GM12872 (cell line): ENCODE measurements at regions not wholly inside any gene's neighbourhood (a gene's known extent, or its start where the extent isn't known, plus 50 kb on each side); places are given as distances from the start of the nearest gene placed in this dataset.

ENCODE experiments used
- TF ChIP-seq, protein P1 (sequence below): IDR thresholded peaks from 3 replicates; pipeline ENCODE4 v1.5.1; 2011; ENCODE audit warnings: low read depth, mild to moderate bottlenecking, low read length, moderate library complexity; ENCODE audit not compliant: insufficient read depth

DNA sequence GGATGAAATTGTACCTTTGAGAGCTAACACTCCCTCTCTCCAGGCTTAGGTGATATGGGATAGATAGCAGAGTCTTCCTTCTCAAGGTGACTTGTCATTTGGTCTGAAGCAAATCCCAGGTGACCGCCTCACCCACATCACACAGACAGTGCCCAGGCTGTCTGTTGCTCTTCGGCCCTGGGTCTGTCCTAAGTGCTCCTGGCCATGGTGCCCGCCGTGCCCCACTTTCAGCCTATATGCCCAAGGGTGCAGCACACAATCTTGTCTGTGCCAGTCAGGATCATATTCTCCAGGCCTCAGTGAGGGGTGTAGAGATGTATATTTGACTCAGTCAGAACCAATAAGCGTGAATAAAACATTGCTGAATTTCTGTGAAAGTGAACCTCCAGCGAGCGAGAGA lies 326.8 kb downstream of the DYSF start:
- TF ChIP-seq, protein P1, sequence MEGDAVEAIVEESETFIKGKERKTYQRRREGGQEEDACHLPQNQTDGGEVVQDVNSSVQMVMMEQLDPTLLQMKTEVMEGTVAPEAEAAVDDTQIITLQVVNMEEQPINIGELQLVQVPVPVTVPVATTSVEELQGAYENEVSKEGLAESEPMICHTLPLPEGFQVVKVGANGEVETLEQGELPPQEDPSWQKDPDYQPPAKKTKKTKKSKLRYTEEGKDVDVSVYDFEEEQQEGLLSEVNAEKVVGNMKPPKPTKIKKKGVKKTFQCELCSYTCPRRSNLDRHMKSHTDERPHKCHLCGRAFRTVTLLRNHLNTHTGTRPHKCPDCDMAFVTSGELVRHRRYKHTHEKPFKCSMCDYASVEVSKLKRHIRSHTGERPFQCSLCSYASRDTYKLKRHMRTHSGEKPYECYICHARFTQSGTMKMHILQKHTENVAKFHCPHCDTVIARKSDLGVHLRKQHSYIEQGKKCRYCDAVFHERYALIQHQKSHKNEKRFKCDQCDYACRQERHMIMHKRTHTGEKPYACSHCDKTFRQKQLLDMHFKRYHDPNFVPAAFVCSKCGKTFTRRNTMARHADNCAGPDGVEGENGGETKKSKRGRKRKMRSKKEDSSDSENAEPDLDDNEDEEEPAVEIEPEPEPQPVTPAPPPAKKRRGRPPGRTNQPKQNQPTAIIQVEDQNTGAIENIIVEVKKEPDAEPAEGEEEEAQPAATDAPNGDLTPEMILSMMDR, result no peak

GRCh38 chr2:71779774-71780105 lies 326.4 kb downstream of the DYSF start:
- TF ChIP-seq, protein P1, result no peak

GRCh38 chr2:71778936-71779773 lies 325.8 kb downstream of the DYSF start:
- TF ChIP-seq, protein P1, result no peak

DNA sequence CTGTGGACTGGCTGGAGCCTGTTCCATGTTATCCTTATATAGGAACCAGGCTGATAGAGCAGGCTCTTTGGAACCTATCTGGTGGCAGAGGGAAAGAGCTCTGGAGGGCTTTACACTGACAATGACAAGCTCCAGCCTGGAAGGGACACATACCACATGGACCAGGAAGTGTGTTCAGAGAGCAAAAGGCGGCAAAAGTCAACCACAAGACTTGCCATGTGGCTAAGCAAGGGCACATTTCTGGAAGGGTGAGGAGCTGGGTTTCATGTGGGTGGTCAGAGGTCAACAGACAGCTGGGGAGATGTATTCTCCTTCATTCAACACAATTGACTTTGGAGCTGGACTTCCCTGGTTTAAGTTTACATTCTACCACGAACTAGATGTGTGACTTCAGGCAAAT lies 325.2 kb downstream of the DYSF start:
- TF ChIP-seq, protein P1, result no peak

GRCh38 chr2:71777946-71778345 lies 324.6 kb downstream of the DYSF start:
- TF ChIP-seq, protein P1, result no peak

- TF ChIP-seq, protein P1, result no peak
These were observed 322.9 kb downstream of the DYSF start for GRCh38 chr2:71776227-71776626.

DNA sequence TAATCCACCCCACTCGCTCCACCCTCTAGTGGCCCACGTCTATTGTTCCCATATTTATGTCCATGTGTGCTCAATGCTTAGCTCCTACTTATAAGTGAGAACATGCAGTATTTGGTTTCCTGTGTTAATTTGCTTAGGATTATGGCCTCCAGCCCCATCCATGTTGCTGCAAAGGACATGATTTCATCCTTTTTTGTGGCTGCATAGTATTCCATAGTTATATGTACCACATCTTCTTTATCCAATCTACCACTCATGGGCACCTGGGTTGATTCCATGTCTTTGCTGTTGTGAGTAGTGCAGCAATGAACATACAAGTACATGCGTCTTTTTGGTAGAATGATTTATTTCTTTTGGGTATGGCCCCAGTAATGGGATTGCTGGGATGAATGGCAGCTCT lies 319.9 kb downstream of the DYSF start:
- TF ChIP-seq, protein P1, result no peak
